GM19452 (cell line): ENCODE measurements at regions not wholly inside any gene's neighbourhood (a gene's known extent, or its start where the extent isn't known, plus 50 kb on each side); places are given as distances from the start of the nearest gene placed in this dataset.
A peak's percentile ranks its signal among the peaks of the same experiment; 100 is the strongest.

Experiments
- ATAC-seq: cut with Tn5 transposase; IDR thresholded peaks from one replicate; pipeline ENCODE4 v1.9.1; 2021; ENCODE audit not compliant: unreplicated experiment

DNA sequence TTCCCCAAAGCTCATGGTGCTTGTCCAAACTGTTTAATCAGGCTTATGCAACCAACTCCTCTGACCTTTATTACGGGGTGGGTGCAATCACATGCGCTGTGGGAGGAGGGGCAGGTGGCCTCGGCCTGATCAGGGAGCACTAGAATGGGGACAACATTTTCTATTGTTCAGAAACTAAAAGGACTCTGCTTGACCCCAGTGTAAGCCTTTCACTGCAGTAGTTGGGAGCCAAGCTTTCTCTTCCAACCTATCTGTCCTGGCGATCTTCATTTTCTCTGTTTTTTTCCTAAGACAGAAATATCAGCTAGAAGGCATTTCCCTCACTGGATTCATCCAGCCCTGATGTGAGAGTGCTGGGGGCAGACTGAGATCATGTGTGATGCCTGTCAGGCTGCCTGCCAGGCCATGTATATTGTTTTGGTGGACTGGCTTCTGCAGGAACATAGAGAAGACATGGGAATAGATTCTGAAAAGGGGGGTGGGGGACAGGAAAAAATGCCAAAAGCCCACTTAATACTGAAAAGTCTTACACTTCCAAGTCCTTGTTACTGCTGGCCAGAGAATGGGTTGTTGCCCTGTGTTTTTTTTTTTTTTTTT is 627.0 kb upstream of the TBL1XR1 start:
- no peak for ATAC-seq

DNA sequence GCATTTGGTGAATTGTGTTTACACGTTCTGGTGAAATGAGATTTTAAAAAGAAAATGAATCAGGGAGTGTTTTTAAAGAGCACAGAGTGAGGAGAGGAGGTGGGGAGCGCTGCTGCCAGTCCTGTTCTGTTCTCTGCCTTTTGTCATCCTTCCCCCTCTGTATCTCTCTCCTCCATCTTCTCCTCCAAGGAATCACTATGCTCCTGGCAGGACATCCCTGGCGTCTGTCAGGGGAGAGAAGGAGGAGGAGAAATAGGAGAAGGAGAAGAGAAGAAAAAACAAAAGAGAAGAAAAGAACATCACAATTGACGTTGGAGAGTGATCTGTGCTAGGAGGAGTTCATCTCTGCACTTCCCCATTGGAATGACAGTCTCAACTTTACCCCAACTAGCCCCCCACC is 627.6 kb upstream of the TBL1XR1 start:
- no peak for ATAC-seq

DNA sequence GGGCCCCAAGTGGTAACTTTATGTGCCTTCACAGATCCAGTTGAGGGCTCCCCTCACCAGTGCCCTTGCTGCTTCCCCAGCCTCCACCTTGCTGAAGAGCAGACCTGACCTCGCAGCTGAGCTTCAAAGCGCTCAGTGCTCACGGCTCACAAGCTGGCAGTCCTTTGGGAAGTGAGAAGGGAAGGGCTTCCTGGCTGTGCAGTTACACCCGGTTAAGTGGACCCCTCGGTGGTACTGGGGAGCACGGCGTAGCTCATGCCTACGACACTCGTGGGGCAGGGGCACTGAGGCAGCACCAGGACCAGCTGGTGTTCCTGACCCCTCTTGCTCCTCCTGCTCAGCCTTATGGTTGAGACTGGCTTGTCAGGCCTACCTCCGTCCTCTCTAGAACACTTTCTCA is 629.0 kb upstream of the TBL1XR1 start:
- ATAC-seq, result no peak

DNA sequence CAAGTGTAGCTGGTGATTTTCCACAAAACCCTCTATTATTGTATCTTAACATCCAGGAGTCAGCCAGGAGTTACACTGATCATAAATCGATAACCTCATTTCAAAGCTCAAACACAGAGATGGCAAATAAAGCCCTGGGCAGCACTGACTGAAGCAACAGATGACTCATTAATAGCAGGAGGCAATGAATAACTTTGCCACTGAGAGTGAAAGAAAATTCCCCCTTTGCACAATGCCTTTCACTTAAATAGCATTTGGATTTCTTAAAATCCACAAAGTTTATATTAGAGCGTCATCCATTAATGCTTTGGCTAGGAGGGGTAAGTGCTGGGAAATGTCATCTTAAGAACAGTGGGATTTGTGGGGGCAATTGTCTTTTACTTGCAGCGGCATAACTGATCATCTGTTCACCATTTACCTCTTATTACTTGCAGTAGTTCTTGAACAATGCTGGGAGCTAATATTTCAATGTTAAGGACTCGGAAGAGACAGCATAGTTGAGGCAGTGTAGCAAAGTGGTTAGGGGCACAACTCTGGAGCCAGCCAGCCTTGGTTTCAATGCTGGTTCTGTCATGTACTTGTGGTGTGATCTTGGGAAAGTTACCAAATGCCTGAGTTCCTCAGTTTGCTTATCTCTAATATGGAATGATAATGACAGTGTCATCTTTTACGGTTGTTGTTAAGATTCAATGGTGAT is 630.4 kb upstream of the TBL1XR1 start:
- ATAC-seq, result peak; percentile 81

DNA sequence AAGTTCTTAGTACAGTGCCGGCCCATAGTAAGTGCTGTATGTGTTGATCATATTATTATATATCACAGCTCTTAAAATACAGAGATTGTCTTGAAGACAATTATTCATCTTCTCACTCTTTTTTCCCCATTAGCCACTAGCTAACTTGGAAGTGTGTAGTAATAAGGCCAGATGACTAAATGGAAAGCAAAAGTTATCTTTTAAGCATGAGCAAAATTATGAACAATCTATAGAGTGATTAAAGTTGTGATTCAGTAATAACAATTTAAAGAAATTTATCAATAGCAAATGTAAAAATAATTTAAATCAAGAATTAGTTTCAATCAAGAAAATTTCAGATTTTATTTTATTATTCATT is 630.9 kb upstream of the TBL1XR1 start:
- ATAC-seq, result no peak

DNA sequence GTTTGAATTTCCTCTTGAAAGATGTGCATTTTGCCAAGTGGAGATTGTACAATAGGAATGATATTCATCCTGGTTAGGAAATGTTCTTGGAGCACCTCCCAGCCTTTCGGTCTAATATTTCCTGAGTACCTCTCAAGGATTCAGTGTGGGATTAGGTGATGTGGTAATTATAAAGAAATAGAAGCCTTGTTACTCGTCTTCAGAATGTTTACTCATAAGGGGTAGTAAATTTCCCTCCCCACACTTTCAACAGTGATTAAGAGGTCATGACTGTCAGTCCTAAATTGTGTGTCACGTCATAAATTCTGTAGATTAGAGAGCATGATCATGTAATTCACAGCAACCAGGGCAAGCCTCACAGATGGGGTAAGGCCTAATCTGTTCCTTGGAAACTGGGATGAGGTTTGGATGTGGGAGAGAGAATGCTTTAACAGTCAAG is 633.1 kb upstream of the TBL1XR1 start:
- no peak for ATAC-seq

DNA sequence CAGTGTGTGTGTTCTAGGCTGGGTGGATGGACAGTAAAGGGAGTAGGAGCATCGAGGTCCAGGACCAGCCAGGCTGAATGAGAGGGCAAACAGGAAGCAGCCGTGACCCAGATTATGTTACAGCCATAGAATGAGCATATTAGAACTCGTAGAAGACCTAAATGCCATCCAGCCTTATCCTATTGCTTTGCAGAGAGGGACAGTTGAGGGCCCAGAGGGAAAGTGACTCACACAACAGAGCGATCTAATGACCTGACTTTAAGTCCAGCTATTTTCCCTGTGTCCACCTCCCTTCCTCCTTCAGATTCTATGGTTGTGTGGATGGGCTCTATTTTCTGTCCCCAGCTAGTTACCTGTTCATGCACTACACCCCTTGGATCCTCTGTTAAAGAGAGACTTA is 634.1 kb upstream of the TBL1XR1 start:
- ATAC-seq, result no peak

DNA sequence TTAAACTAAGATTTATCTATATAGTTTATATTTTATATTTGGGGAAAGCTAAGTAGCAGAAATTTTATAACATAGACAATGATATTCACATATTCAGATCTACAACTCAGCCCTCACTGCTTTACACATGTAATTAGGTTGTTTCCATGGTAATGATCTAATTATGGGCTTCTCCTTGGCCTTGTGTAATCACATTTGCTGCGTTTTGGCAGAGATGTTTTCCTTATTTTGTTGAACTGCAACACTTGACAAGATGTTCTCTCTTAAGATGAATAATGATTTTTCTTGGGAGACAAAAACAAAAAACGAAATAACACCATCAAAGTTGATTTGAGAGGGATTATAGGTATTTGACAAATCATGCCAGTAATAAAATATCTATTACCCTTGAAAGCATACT is 635.6 kb upstream of the TBL1XR1 start:
- no peak for ATAC-seq

DNA sequence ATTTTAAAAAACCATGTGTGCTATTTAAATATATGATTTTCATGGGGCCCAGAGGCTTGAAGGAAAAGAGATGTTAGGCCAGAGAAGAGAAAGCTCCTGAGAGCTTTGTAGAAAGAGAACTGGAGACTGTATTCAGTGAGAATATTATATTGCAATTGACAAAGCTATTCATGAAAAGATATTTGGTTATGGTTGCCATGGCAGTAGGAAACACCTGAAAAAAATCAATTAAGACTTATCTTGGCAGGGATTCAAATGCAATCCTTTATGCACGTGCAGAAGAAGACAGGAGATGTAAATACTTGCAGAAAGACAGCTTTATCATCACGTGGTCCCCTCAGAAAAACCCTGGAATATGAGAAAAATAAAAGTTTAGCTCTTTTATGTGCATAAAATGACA is 636.0 kb upstream of the TBL1XR1 start:
- ATAC-seq, result no peak

DNA sequence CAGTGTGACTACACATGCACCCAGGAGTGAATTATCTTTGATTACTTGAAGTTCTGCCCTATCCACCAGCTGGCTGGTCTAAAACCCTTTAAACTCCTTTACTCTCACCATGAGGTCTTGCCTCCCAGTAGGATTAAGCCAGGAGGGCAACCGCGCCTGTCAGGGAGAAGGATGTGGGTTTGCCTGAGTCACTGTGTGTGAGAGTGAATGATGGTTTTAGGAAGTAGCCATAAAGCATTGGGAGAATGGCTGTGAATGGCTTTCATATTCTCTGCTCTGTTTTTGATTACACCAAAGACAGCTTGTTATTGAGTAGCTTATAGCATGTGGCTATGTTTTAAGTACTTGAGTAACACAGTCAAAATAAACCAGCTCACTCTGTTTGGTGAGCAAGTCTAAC is 637.7 kb upstream of the TBL1XR1 start:
- ATAC-seq, result no peak

DNA sequence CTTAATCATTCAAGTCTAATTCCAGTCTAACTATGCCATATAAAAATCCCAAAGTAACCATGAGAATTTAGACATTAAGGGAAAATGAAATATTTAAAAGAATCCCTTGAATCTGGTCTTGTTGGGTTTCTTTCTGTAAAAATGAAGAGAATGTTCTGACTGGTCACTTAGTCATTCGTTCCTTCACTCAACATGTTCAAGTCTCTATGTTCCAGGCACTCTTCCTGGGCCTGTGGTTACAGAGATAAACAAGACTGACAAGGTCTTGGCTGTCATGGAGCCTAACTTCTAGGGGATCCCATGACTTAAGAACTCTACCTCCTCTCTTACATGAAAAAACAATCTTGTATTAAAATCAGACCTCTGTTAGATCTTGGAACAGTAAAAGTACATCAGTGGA is 638.6 kb upstream of the TBL1XR1 start:
- no peak for ATAC-seq

DNA sequence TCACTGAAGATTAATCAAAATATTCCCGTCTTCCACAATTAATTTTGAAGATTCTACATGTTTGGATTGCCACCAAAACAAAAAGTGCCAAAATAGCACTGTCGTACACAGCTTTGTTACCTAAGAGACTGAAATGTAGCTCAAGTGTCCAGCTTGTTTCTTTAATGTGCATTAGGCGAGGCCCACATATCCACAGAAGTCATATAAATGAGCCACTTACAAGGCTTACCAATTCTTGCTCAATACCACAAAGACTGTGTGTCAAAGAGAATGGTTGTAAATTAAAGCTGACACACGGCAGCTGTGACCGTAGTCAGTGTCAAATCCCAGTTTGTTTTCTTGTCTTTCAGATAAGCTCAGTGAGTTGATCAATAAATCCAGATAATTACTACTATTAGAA is 639.4 kb upstream of the TBL1XR1 start:
- ATAC-seq, result no peak

DNA sequence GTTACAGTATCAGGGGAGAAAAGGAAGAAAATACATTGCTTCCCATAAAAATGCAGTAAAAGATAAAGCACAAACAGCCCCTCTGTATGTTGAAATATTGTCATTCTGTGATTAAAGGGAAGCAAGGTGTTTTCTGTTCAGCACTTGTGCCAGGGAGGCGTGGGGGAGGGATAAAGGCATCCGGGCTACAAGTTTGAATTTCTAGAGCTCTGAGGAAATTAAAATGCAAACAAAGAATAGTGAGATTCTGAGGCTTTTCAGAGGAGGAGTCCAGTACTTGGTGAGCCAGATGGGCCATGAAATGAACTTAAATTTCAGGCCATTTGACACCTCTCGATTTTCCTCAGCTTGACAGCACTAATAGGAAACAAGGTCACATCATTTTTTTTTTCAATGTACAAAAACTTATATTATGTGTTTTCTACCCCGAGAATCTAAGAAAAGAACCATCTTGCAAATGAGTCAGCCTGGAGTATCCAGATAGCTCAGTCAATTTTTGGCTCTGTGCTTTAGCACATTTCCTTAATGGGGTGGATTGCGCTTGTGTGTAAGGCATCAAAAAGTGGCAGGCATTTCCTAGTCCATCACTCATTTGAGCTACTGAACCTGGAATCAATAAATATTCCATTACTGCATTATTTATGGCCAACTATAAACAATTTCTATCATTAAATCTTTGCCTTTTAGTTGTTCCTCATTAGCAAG is 640.8 kb upstream of the TBL1XR1 start:
- no peak for ATAC-seq

DNA sequence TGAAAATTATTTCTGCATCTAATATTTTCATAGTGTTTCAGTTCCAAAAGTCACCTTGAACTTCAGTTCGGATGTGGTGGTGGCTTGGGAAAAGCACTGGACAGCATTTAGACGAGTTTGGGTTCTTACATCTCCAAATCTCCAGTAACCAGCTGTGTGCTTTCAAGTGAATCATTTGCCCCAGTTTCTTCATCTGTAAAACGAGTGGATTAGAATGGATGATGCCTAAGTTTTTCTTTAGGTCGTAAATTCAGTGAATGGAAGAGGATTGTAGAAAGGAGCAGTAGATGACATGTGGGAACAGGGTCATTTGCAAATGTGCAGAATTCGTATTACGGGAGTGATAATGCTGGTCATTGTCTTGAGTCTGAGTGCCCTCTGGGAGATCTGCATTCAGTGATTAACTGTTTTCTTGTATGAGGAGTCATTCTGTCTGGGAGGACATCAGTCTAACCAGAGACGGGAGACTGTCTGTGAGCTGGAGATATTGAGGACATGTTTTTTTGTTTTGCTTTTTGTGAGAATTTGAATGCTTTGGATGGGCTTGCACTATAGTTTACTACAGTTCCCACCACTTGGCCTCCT is 641.6 kb upstream of the TBL1XR1 start:
- ATAC-seq, result no peak

DNA sequence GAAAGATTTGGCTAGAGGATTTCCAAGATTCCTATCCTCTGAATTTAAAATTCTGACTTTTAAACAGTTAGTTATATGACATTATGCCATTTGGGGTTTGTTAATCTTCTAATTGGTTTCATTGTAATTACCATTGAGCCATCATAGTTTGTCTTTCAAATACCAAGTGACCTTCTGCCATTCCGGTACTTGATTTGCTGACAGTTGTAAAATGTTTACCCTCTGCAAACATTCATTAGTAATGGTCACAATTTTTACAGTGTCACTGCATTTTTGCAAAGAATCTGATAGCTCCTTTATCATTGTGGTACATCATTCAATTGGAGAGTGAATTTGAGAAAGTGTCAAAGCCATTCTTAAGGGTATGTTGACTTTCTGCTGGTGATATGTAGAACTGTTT is 645.0 kb upstream of the TBL1XR1 start:
- no peak for ATAC-seq

DNA sequence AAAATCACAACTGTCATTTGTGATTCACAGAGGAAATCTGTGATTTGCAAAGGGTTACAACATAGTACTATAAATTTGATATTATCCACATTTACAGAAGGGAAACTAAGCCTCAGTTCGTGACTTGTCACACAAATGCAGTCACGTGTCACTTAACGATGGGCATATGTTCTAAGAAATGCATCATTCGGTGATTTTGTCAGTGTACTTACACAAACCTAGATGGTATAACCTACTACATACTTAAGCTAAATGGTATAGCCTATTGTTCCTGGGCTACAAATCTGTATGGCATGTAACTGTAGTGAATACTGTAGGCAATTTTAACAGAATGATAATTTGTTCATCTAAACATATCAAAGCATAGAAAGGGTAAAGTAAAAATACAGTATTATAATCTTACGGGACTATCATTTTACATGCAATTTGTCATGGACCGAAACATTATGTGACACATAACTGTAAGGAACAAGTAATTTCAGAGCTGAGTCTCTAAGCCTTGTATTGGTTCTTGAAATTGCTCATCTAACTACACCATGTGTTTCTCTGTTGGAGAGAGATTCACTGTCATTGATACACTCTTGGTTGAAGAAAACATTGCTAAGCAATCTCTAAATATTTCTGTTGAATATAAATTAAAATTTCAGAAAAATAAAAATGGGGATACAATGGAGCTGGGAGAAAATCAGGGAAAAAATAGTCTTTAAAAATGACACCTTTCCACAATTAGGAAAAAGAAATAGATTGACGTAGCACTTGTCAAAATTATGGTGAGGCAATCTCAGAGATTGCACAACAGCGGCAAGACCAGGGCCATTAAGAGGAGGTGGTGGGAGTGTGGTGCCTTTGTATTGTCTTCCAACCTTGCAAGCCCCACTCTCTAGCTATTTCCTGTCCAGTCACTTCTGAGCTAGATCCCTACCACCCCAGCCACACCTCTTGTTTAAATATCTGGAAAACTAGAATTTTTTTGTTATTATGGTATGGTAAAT is 645.8 kb upstream of the TBL1XR1 start:
- ATAC-seq, result no peak

DNA sequence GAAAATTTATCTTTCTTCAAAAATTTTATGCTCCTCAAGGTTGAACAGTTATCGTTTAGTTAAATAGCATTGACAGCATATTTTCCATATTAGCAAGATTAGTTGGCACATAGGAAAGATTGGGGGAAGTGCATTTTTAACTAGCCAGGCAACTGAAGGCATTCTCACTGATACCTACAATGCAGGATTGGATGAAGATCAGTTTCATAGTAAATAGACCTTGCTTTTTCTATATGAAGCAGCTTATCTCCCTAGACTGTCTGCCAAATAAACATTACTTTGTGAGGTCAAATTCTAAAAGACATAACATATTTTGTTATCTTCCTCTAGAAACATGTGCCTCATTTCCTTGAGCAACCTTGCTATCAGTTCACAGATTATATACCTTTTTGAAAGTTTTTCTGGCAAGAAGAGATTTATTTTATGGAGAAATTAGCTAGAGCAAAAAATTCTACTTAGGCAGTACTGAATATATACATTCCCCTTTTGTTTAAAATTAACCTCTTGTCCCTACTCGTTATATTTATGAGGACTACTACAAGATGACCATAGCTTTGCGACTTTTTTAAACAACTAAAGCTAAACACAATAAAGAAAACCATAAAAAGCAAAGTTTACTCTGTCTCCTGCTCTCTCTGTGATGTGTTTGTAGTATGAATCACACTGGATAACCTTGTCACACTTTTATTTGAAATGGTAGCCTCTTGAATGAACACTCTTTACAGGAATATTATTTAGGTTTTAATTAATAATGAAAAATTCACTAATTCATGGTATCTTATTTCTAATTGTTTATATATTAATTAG is 654.9 kb upstream of the TBL1XR1 start:
- ATAC-seq, result no peak

DNA sequence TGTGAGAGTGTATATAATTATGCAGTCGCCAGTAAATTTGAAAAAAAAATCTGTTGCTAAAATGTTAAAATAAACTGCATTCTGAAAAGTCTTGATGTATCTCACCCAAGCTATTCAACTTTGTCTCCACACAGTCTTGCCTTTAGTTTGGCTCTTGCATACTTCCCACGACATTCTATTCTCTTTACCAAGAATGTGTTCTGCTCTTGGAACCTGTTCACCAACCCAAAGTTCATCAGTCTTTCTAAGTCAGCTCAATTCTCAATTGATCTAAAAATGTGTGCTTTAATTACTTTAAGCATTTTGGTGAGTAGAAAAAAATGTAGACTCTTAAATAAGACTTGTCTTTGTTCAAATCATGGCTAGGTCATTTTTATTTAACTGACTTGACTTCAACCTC is 657.7 kb upstream of the TBL1XR1 start:
- ATAC-seq, result no peak

DNA sequence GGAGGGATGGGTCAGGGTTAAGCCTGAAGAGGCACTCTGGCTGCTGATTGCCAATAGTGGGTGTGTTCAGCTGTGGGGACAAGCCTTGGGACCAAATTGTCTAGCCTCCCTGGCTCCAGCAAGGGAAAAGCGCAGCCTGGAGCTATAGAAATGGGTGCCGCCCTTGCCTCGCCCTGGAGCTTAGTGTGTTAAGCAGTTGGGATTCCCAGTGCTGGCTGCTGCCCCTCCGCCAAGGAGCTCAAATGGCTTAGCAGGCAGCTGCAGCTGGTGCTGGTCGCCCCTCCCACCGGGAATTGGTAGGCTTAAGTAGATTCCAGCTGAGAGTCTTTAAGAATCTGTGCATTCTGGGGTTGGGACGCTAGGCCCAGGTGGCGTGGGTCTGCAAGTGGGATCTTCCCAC is 662.9 kb upstream of the TBL1XR1 start:
- no peak for ATAC-seq

DNA sequence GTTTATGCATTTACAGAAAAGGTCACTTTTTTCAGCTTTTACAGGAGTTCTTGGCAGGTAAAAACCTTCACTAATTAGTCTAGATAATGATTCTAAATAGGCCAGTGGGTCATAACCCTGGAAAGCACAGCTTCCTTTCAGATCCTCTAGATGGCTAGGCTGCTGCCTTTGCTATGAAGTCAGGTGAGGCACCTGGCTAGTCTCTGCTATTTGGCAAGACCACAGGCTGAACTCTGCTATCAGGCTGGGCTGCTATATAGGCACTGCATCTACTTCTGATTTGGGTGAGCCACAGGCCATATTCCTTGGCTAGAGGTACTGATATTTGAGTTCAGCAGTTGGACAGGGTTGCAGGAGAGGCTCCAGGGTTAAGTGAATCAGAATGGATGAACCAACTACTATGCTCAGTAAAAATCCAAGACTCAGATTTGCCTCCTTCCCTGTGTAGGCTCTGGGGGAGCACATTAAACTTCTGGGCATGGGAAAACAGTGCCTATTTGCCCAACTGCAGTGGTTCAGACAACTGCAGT is 665.7 kb upstream of the TBL1XR1 start:
- ATAC-seq, result no peak
